H9 (cell line): ENCODE measurements at regions not wholly inside any gene's neighbourhood (a gene's known extent, or its start where the extent isn't known, plus 50 kb on each side); places are given as distances from the start of the nearest gene placed in this dataset.

Experiments
- DNase-seq: peaks from one replicate; pipeline ENCODE4 v3.0.0-alpha.2; 2017
- H2AFZ ChIP-seq: one replicate; pipeline ENCODE4 v1.6.1; 2013; ENCODE audit warnings: mild to moderate bottlenecking, low read length, control low read depth, moderate library complexity
- H2AK5ac ChIP-seq: 2 replicates; pipeline ENCODE4 v1.6.1; 2013; ENCODE audit warnings: low read length, control low read depth, mixed read lengths; ENCODE audit not compliant: insufficient read length
- H2BK120ac ChIP-seq: one replicate; pipeline ENCODE4 v1.6.1; 2013; ENCODE audit warnings: low read depth, mild to moderate bottlenecking, low read length, control low read depth, inconsistent platforms; ENCODE audit not compliant: poor library complexity, severe bottlenecking
- H2BK12ac ChIP-seq: 2 replicates; pipeline ENCODE4 v1.6.1; 2013; ENCODE audit warnings: low read length, control low read depth, mixed read lengths, low read depth; ENCODE audit not compliant: insufficient read length
- H2BK15ac ChIP-seq: 2 replicates; pipeline ENCODE4 v1.6.1; 2013; ENCODE audit warnings: low read depth, low read length, control low read depth
- H2BK20ac ChIP-seq: one replicate; pipeline ENCODE4 v1.6.1; 2013; ENCODE audit warnings: low read depth, mild to moderate bottlenecking, low read length, control low read depth, inconsistent platforms; ENCODE audit not compliant: poor library complexity, severe bottlenecking
- H2BK5ac ChIP-seq: 2 replicates; pipeline ENCODE4 v1.6.1; 2013; ENCODE audit warnings: low read length, control low read depth, mixed read lengths; ENCODE audit not compliant: insufficient read length
- H3K14ac ChIP-seq: 2 replicates; pipeline ENCODE4 v1.6.1; 2013; ENCODE audit warnings: low read length, control low read depth; ENCODE audit not compliant: insufficient read depth
- H3K18ac ChIP-seq: 2 replicates; pipeline ENCODE4 v1.6.1; 2013; ENCODE audit warnings: low read depth, mild to moderate bottlenecking, mixed read lengths, low read length, control low read depth; ENCODE audit not compliant: insufficient read length
- H3K23ac ChIP-seq: 2 replicates; pipeline ENCODE4 v1.6.1; 2013; ENCODE audit warnings: low read length, control low read depth, mixed read lengths, low read depth; ENCODE audit not compliant: insufficient read length
- H3K23me2 ChIP-seq: 2 replicates; pipeline ENCODE4 v1.6.1; 2013; ENCODE audit warnings: low read depth, mild to moderate bottlenecking, mixed read lengths, low read length, control low read depth; ENCODE audit not compliant: insufficient read length, poor library complexity, severe bottlenecking
- H3K27ac ChIP-seq: 2 replicates; pipeline ENCODE4 v1.5.1; 2013; ENCODE audit warnings: low read length, control low read depth, mixed read lengths, low read depth; ENCODE audit not compliant: insufficient read length
- H3K27me3 ChIP-seq: 2 replicates; pipeline ENCODE4 v1.6.1; 2013; ENCODE audit warnings: low read length, control low read depth, inconsistent platforms; ENCODE audit not compliant: insufficient read depth
- H3K4ac ChIP-seq: 2 replicates; pipeline ENCODE4 v1.6.1; 2013; ENCODE audit warnings: low read depth, mild to moderate bottlenecking, control low read depth, inconsistent platforms, low read length, moderate library complexity
- H3K4me1 ChIP-seq: 2 replicates; pipeline ENCODE4 v1.6.1; 2013; ENCODE audit warnings: low read length, control low read depth, inconsistent platforms; ENCODE audit not compliant: insufficient read depth
- H3K4me2 ChIP-seq: 2 replicates; pipeline ENCODE4 v1.6.1; 2013; ENCODE audit warnings: low read length, control low read depth, mixed read lengths; ENCODE audit not compliant: insufficient read length, insufficient read depth
- H3K56ac ChIP-seq: 2 replicates; pipeline ENCODE4 v1.6.1; 2013; ENCODE audit warnings: low read depth, mild to moderate bottlenecking, mixed read lengths, low read length, control low read depth; ENCODE audit not compliant: insufficient read length
- H3K79me1 ChIP-seq: 2 replicates; pipeline ENCODE4 v1.6.1; 2013; ENCODE audit warnings: low read depth, mild to moderate bottlenecking, moderate library complexity, low read length, control low read depth, inconsistent platforms; ENCODE audit not compliant: insufficient read depth, poor library complexity, severe bottlenecking
- H3K79me2 ChIP-seq: 2 replicates; pipeline ENCODE4 v1.6.1; 2013; ENCODE audit warnings: low read length, control low read depth, inconsistent platforms; ENCODE audit not compliant: insufficient read depth
- H3K9ac ChIP-seq: 2 replicates; pipeline ENCODE4 v1.6.1; 2013; ENCODE audit warnings: low read length, control low read depth, mixed read lengths; ENCODE audit not compliant: insufficient read length; ENCODE audit errors: extremely low read depth
- H3K9me3 ChIP-seq: one replicate; pipeline ENCODE4 v1.6.1; 2013; ENCODE audit warnings: low read depth, low read length, inconsistent platforms; ENCODE audit not compliant: control insufficient read depth
- H3T11ph ChIP-seq: one replicate; pipeline ENCODE4 v1.6.1; 2013; ENCODE audit warnings: mild to moderate bottlenecking, low read length, control low read depth, inconsistent platforms
- H4K20me1 ChIP-seq: one replicate; pipeline ENCODE4 v1.6.1; 2013; ENCODE audit not compliant: control insufficient read depth, insufficient read length, insufficient read depth
- H4K5ac ChIP-seq: 2 replicates; pipeline ENCODE4 v1.6.1; 2013; ENCODE audit warnings: low read depth, mild to moderate bottlenecking, mixed read lengths, low read length, control low read depth; ENCODE audit not compliant: insufficient read length
- H4K8ac ChIP-seq: replicated peaks from 2 replicates; pipeline ENCODE4 v1.6.1; 2013; ENCODE audit warnings: low read length, control low read depth, mixed read lengths, low read depth; ENCODE audit not compliant: insufficient read length
- H4K91ac ChIP-seq: 2 replicates; pipeline ENCODE4 v1.6.1; 2013; ENCODE audit warnings: low read depth, mild to moderate bottlenecking, moderate library complexity, mixed read lengths, low read length, control low read depth; ENCODE audit not compliant: insufficient read length
- H3K27ac Mint-ChIP-seq, 3 experiments: 2 replicates in 2 of 3; 3 replicates in 1 of 3; pipeline ENCODE4 v1.8.0; 2020 to 2021; ENCODE audit warnings: mixed read lengths in 3 of 3, mild to moderate bottlenecking in 1 of 3, moderate library complexity in 1 of 3
- H3K27me3 Mint-ChIP-seq: 2 replicates; pipeline ENCODE4 v1.8.0; 2021; ENCODE audit warnings: low read depth, mild to moderate bottlenecking, moderate library complexity, mixed read lengths
- H3K36me3 Mint-ChIP-seq, 3 experiments: 2 replicates in 2 of 3; 3 replicates in 1 of 3; pipeline ENCODE4 v1.8.0; 2020 to 2021; ENCODE audit warnings: low read depth in 3 of 3, mixed read lengths in 3 of 3; ENCODE audit not compliant: insufficient read depth in 1 of 3
- H3K4me1 Mint-ChIP-seq, 2 experiments: 2 replicates each; pipeline ENCODE4 v1.8.0; 2020; ENCODE audit warnings: mixed read lengths in 2 of 2
- H3K4me3 Mint-ChIP-seq, 2 experiments: 2 replicates in 1 of 2; 3 replicates in 1 of 2; pipeline ENCODE4 v1.8.0; 2020 to 2021; ENCODE audit warnings: mild to moderate bottlenecking in 2 of 2, mixed read lengths in 2 of 2, moderate library complexity in 1 of 2
- H3K9me3 Mint-ChIP-seq, 2 experiments: 2 replicates in 1 of 2; 3 replicates in 1 of 2; pipeline ENCODE4 v1.8.0; 2020; ENCODE audit warnings: mild to moderate bottlenecking in 2 of 2, mixed read lengths in 2 of 2, moderate library complexity in 1 of 2
- WGBS: extraction: QIAGEN DNeasy Blood & Tissue Kit; methylation state at CpG from one replicate; pipeline ENCODE4 v1.1.7; 2013; ENCODE audit warnings: missing lambda C conversion rate, low lambda C conversion rate, mixed read lengths; ENCODE audit not compliant: insufficient read length; ENCODE audit errors: extremely low coverage; 5-methylcytosine and 5-hydroxymethylcytosine counted together
- TF ChIP-seq, protein P1 (sequence below): fragments of 200-600 bp; sonication (generic); conservative IDR thresholded peaks from 3 replicates; pipeline ENCODE4 v1.8.0; 2021; ENCODE audit warnings: antibody characterized with exemption, mild to moderate bottlenecking

DNA sequence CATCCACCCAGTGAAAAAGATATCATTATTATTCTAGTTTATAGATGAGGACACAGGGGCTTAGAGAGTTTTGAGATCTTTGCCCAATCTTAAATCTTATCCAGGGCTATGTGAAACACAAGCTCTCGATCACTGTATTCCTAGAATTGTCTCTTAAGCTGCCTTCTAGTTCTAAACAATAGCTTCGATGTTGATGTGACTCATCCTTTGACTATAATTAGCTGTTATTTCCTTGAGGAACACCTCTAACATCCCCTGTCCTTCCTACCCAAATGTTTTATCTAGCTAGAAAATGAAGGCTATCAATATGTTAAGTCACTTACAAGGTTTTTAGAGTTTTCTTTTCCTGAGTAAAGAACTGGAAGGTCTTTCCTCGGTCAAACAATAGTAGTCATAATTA lies 83.1 kb upstream of the STAC start:
- Mint-ChIP-seq H3K9me3 (no peaks in the 10 kb centered on the region), H3K27me3 (no peaks in the 10 kb centered on the region), H3K4me1 (no peaks in the 10 kb centered on the region; a peak in 1 of 4 replicates), H3K4me3 (no peak overlapping the region), H3K36me3 (no peaks in the 10 kb centered on the region), H3K27ac (no peak overlapping the region)
- Histone ChIP-seq H3K79me1 (no peaks in the 10 kb centered on the region), H2BK15ac (no peak overlapping the region), H3K4ac (no peak overlapping the region), H2BK120ac (no peak overlapping the region), H4K8ac (no peak overlapping the region), H3K14ac (no peak overlapping the region), H4K20me1 (no peaks in the 10 kb centered on the region), H2BK5ac (no peak overlapping the region), H2AK5ac (no peak overlapping the region), H3K27me3 (no peaks in the 10 kb centered on the region), H3K27ac (no peak overlapping the region), H4K91ac (no peak overlapping the region), H3K23ac (no peak overlapping the region), H2BK20ac (no peak overlapping the region), H3K4me2 (no peak overlapping the region), H3K9me3 (no peaks in the 10 kb centered on the region), H3T11ph (no peak overlapping the region), H3K9ac (no peak overlapping the region), H2BK12ac (no peak overlapping the region), H3K56ac (no peak overlapping the region), H3K4me1 (no peaks in the 10 kb centered on the region; the same call in 1 of the 2 replicates), H3K18ac (no peak overlapping the region), H2AFZ (no peak overlapping the region), H4K5ac (no peak overlapping the region), H3K79me2 (no peaks in the 10 kb centered on the region), H3K23me2 (no peaks in the 10 kb centered on the region)
- no CpG with 5 or more reads among the region's 3 CpGs for WGBS
- TF ChIP-seq, protein P1, sequence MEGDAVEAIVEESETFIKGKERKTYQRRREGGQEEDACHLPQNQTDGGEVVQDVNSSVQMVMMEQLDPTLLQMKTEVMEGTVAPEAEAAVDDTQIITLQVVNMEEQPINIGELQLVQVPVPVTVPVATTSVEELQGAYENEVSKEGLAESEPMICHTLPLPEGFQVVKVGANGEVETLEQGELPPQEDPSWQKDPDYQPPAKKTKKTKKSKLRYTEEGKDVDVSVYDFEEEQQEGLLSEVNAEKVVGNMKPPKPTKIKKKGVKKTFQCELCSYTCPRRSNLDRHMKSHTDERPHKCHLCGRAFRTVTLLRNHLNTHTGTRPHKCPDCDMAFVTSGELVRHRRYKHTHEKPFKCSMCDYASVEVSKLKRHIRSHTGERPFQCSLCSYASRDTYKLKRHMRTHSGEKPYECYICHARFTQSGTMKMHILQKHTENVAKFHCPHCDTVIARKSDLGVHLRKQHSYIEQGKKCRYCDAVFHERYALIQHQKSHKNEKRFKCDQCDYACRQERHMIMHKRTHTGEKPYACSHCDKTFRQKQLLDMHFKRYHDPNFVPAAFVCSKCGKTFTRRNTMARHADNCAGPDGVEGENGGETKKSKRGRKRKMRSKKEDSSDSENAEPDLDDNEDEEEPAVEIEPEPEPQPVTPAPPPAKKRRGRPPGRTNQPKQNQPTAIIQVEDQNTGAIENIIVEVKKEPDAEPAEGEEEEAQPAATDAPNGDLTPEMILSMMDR = no peak
- DNase-seq = no peak
